Neuronal stem cell (in vitro differentiated cells): ENCODE measurements at regions not wholly inside any gene's neighbourhood (a gene's known extent, or its start where the extent isn't known, plus 50 kb on each side); places are given as distances from the start of the nearest gene placed in this dataset.

Experiments used
- DNase-seq: peaks from one replicate; pipeline ENCODE4 v3.0.0-alpha.2; 2013; ENCODE audit warnings: low spot score
- H2AFZ ChIP-seq: one replicate; pipeline ENCODE4 v1.6.1; 2013; ENCODE audit warnings: mild to moderate bottlenecking, low read length, inconsistent platforms
- H2AK5ac ChIP-seq: 2 replicates; pipeline ENCODE4 v1.6.1; 2013; ENCODE audit warnings: low read depth, mild to moderate bottlenecking, inconsistent platforms, low read length, moderate library complexity, mixed read lengths
- H2BK120ac ChIP-seq: 2 replicates; pipeline ENCODE4 v1.6.1; 2013; ENCODE audit warnings: low read depth, mild to moderate bottlenecking, inconsistent platforms, low read length, moderate library complexity, mixed read lengths
- H2BK12ac ChIP-seq: one replicate; pipeline ENCODE4 v1.6.1; 2013; ENCODE audit warnings: low read length, inconsistent platforms
- H2BK15ac ChIP-seq: 2 replicates; pipeline ENCODE4 v1.6.1; 2013; ENCODE audit warnings: mild to moderate bottlenecking, low read length, inconsistent platforms, mixed read lengths
- H2BK5ac ChIP-seq: one replicate; pipeline ENCODE4 v1.6.1; 2013; ENCODE audit warnings: inconsistent platforms, mild to moderate bottlenecking, low read length, moderate library complexity
- H3K14ac ChIP-seq: one replicate; pipeline ENCODE4 v1.6.1; 2013; ENCODE audit warnings: low read length, inconsistent platforms
- H3K18ac ChIP-seq: 2 replicates; pipeline ENCODE4 v1.6.1; 2013; ENCODE audit warnings: low read length, inconsistent platforms
- H3K23ac ChIP-seq: 2 replicates; pipeline ENCODE4 v1.6.1; 2013; ENCODE audit warnings: low read depth, mild to moderate bottlenecking, mixed read lengths, low read length, inconsistent platforms; ENCODE audit not compliant: poor library complexity
- H3K27ac ChIP-seq: replicated peaks from 3 replicates; pipeline ENCODE4 v1.5.1; 2013; ENCODE audit warnings: low read length, inconsistent platforms
- H3K27me3 ChIP-seq, 3 experiments: 2 replicates each; pipeline ENCODE4 v1.6.1; 2013; ENCODE audit warnings: low read length in 3 of 3, mild to moderate bottlenecking in 2 of 3, inconsistent platforms in 1 of 3, low read depth in 1 of 3, mixed read lengths in 1 of 3, moderate library complexity in 1 of 3; ENCODE audit not compliant: control insufficient read depth in 3 of 3, insufficient read depth in 3 of 3
- H3K36me3 ChIP-seq, 2 donors: replicated peaks in 1 of 2; 2 replicates each; pipeline ENCODE4 v1.6.1; 2013; ENCODE audit warnings: low read length in 2 of 2; ENCODE audit not compliant: control insufficient read depth in 2 of 2, insufficient read depth in 2 of 2
- H3K4ac ChIP-seq: 2 replicates; pipeline ENCODE4 v1.6.1; 2013; ENCODE audit warnings: inconsistent platforms, mild to moderate bottlenecking, low read length, moderate library complexity
- H3K4me1 ChIP-seq, 2 donors: 1 replicate in 1 of 2; 2 replicates in 1 of 2; pipeline ENCODE4 v1.6.1; 2013; ENCODE audit warnings: low read length in 2 of 2, low read depth in 1 of 2; ENCODE audit not compliant: control insufficient read depth in 2 of 2, insufficient read depth in 1 of 2
- H3K4me2 ChIP-seq: one replicate; pipeline ENCODE4 v1.6.1; 2013; ENCODE audit warnings: mild to moderate bottlenecking, low read length, inconsistent platforms; ENCODE audit not compliant: insufficient read depth, poor library complexity, severe bottlenecking
- H3K4me3 ChIP-seq, 2 donors: 2 replicates each; pipeline ENCODE4 v1.5.1; 2013; ENCODE audit warnings: low read length in 2 of 2, mild to moderate bottlenecking in 2 of 2, inconsistent platforms in 1 of 2, moderate library complexity in 1 of 2
- H3K79me1 ChIP-seq: one replicate; pipeline ENCODE4 v1.6.1; 2013; ENCODE audit warnings: low read depth, mild to moderate bottlenecking, inconsistent platforms, low read length, moderate library complexity
- H3K9ac ChIP-seq: one replicate; pipeline ENCODE4 v1.6.1; 2013; ENCODE audit warnings: mild to moderate bottlenecking, low read depth, low read length, inconsistent platforms; ENCODE audit not compliant: poor library complexity
- H3K9me3 ChIP-seq, 2 donors: replicated peaks in 1 of 2; 2 replicates each; pipeline versions ENCODE3 to v1.6.1; 2013; ENCODE audit warnings: low read length in 2 of 2, mild to moderate bottlenecking in 2 of 2, inconsistent platforms in 1 of 2, low read depth in 1 of 2, mixed read lengths in 1 of 2, moderate library complexity in 1 of 2; ENCODE audit not compliant: control insufficient read depth in 2 of 2, insufficient read depth in 1 of 2
- H4K8ac ChIP-seq: one replicate; pipeline ENCODE4 v1.6.1; 2013; ENCODE audit warnings: low read depth, mild to moderate bottlenecking, inconsistent platforms, low read length, moderate library complexity
- H4K91ac ChIP-seq: one replicate; pipeline ENCODE4 v1.6.1; 2013; ENCODE audit warnings: low read length, low read depth, mild to moderate bottlenecking, inconsistent platforms; ENCODE audit not compliant: poor library complexity
- WGBS, 2 donors: extraction: QIAGEN DNeasy Blood & Tissue Kit; methylation state at CpG; one replicate each; pipeline ENCODE4 v1.1.7; 2013; ENCODE audit warnings: missing lambda C conversion rate in 2 of 2, mixed read lengths in 1 of 2; ENCODE audit not compliant: insufficient read length in 2 of 2, insufficient replicate concordance in 1 of 2; ENCODE audit errors: extremely low coverage in 2 of 2; 5-methylcytosine and 5-hydroxymethylcytosine counted together

GRCh38 chr4:63578383-63578782, 830.9 kb downstream of the TECRL start:
- Histone ChIP-seq H3K4me2 (no peak overlapping the region), H3K4me3 (no peak overlapping the region), H3K27ac (no peak overlapping the region), H3K36me3 (no peaks in the 10 kb centered on the region), H2BK15ac (no peak overlapping the region), H3K23ac (no peak overlapping the region), H3K27me3 (no peaks in the 10 kb centered on the region), H3K9me3 (peaks cover 0 to 2% of the 10 kb centered on the region in 2 donors), H2BK5ac (no peak overlapping the region), H2BK12ac (no peak overlapping the region), H3K4me1 (peaks cover 0 to 3% of the 10 kb centered on the region in 2 donors), H3K14ac (no peak overlapping the region), H3K4ac (no peak overlapping the region), H3K79me1 (no peaks in the 10 kb centered on the region), H4K91ac (no peak overlapping the region), H3K9ac (no peak overlapping the region), H4K8ac (no peak overlapping the region), H2BK120ac (no peak overlapping the region), H2AFZ (no peak overlapping the region), H2AK5ac (no peak overlapping the region), H3K18ac (no peak overlapping the region)
- DNase-seq = no peak

- no peak overlapping the region for H3K14ac ChIP-seq
- peaks cover 0 to 3% of the 10 kb centered on the region in 2 donors for H3K4me1 ChIP-seq
- H2BK12ac ChIP-seq = no peak overlapping the region
- H3K79me1 ChIP-seq = no peaks in the 10 kb centered on the region
- H2BK15ac ChIP-seq = no peak overlapping the region
- H3K9me3 ChIP-seq = no peaks in the 10 kb centered on the region
- no peak overlapping the region for H3K4me2 ChIP-seq
- H2AFZ ChIP-seq = no peak overlapping the region
- H3K23ac ChIP-seq = no peak overlapping the region
- no peak overlapping the region for H2BK5ac ChIP-seq
- no peak overlapping the region for H4K8ac ChIP-seq
- no peak overlapping the region for H3K9ac ChIP-seq
- no peak for DNase-seq
- no peak overlapping the region for H3K27ac ChIP-seq
- no peaks in the 10 kb centered on the region for H3K27me3 ChIP-seq
- no peaks in the 10 kb centered on the region for H3K36me3 ChIP-seq
- no peak overlapping the region for H2AK5ac ChIP-seq
- no peak overlapping the region for H3K4ac ChIP-seq
- H2BK120ac ChIP-seq = no peak overlapping the region
- no peak overlapping the region for H3K4me3 ChIP-seq
- H4K91ac ChIP-seq = no peak overlapping the region
- WGBS, 2 donors = no CpG with 5 or more reads among the region's 2 CpGs
- H3K18ac ChIP-seq = no peak overlapping the region
Observed at GRCh38 chr4:63566658-63567057, 842.6 kb downstream of the TECRL start.

DNA sequence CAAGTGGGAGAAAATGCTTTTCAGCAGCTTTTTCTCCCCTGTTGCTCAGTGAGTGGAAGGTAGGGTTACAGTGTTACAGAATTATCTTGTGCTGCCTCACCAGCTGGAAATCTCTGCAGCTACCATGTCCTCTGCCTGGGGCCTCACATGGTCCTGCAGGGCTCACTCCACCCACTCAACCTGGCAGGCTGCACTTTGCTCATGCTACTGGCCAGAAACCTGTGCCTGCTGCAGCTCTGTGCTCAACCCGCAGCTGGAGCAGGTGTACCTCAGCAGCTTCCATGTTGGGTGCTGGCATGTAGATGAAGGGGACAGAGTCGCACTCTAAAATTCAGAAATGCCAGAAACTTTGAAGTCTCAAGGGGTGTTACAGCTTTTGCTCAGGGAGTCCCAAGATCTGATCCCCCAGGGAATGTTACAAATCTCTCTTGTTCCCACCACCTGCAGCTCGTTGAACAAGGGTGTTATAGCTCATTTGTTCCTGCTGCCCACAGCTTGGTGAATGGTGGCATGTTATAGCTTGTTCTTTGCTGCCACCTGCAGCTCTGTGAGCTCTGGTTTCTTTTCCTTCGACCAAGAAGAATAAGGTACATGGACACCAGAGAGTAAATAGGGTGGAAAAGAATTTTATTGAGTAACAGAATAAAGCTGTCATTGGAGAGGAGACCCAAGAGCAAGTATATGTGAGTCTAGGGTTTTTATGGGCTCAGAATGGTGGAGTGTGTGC, 845.8 kb downstream of the TECRL start:
- Histone ChIP-seq H3K4me2 (no peak overlapping the region), H3K4me1 (peaks cover 0 to 3% of the 10 kb centered on the region in 2 donors), H2AK5ac (no peak overlapping the region), H4K91ac (no peak overlapping the region), H3K4ac (no peak overlapping the region), H3K23ac (no peak overlapping the region), H3K27me3 (no peaks in the 10 kb centered on the region), H3K36me3 (no peaks in the 10 kb centered on the region), H3K4me3 (no peak overlapping the region), H3K14ac (no peak overlapping the region), H2BK15ac (no peak overlapping the region), H3K9ac (no peak overlapping the region), H2BK5ac (no peak overlapping the region), H2BK12ac (no peak overlapping the region), H3K79me1 (no peaks in the 10 kb centered on the region), H3K27ac (no peak overlapping the region), H2BK120ac (no peak overlapping the region), H2AFZ (peak overlapping the region; percentile 28), H3K18ac (peak overlapping the region; percentile 50), H4K8ac (no peak overlapping the region), H3K9me3 (no peaks in the 10 kb centered on the region)
- WGBS, 2 donors = no CpG with 5 or more reads among the region's 4 CpGs
- DNase-seq = peak; percentile 9

- Histone ChIP-seq H2AK5ac (no peak overlapping the region), H3K36me3 (no peaks in the 10 kb centered on the region), H3K79me1 (no peaks in the 10 kb centered on the region), H3K18ac (no peak overlapping the region), H3K9me3 (no peaks in the 10 kb centered on the region), H2BK15ac (no peak overlapping the region), H2BK12ac (no peak overlapping the region), H4K8ac (no peak overlapping the region), H3K4me1 (peaks cover 0 to 3% of the 10 kb centered on the region in 2 donors), H3K4me3 (no peak overlapping the region), H3K27me3 (no peaks in the 10 kb centered on the region), H3K4me2 (no peak overlapping the region), H2AFZ (no peak overlapping the region), H4K91ac (no peak overlapping the region), H3K9ac (no peak overlapping the region), H3K4ac (no peak overlapping the region), H2BK5ac (no peak overlapping the region), H2BK120ac (no peak overlapping the region), H3K23ac (no peak overlapping the region), H3K27ac (no peak overlapping the region), H3K14ac (no peak overlapping the region)
- no peak for DNase-seq
Observed at GRCh38 chr4:63558709-63559108, 850.5 kb downstream of the TECRL start.
